PC-9 (cell line): ENCODE measurements at regions not wholly inside any gene's neighbourhood (a gene's known extent, or its start where the extent isn't known, plus 50 kb on each side); places are given as distances from the start of the nearest gene placed in this dataset.

Experiments
- BruUV-seq: library from RNA; stranded (reverse); fragments of 400-500 nt; replicated peaks from 2 replicates; lab custom pipeline; 2021; lab: Mats Ljungman, UMichigan
- CTCF ChIA-PET: fragments of 300-600 bp; sonication (Branson Sonifier 250); formaldehyde crosslinking; loops from one replicate; lab custom pipeline; 2022; ENCODE audit warnings: antibody characterized with exemption; lab: Charles Lee
- POLR2A ChIA-PET: fragments of 300-600 bp; sonication (Branson Sonifier 250); formaldehyde crosslinking; loops from one replicate; lab custom pipeline; 2022; ENCODE audit warnings: antibody characterized with exemption; ENCODE audit not compliant: unreplicated experiment; lab: Charles Lee
- DNase-seq, 2 experiments: peaks; one replicate each; pipeline versions ENCODE4 v3.0.0 to v3.0.0-alpha.2; 2015 to 2022; ENCODE audit warnings: mixed read lengths in 1 of 2
- H2AFZ ChIP-seq: fragments of 200-600 bp; sonication (generic); 2 replicates; pipeline ENCODE4 v1.8.1; 2017; ENCODE audit warnings: antibody characterized with exemption
- H3F3A ChIP-seq: fragments of 200-600 bp; sonication (generic); 2 replicates; pipeline ENCODE4 v1.8.1; 2017; ENCODE audit warnings: antibody characterized with exemption, mild to moderate bottlenecking, low read depth; ENCODE audit not compliant: insufficient read depth
- H3K27ac ChIP-seq: fragments of 200-600 bp; sonication (generic); 2 replicates; pipeline ENCODE4 v1.6.1; 2016; ENCODE audit warnings: mixed run types
- H3K27me3 ChIP-seq: fragments of 200-600 bp; sonication (generic); 2 replicates; pipeline ENCODE4 v1.6.1; 2016; ENCODE audit warnings: low read depth, mixed run types; ENCODE audit not compliant: insufficient read depth
- H3K36me3 ChIP-seq: fragments of 200-600 bp; sonication (generic); 2 replicates; pipeline ENCODE4 v1.6.1; 2016; ENCODE audit warnings: low read depth, mixed run types
- H3K4me1 ChIP-seq: fragments of 200-600 bp; sonication (generic); replicated peaks from 2 replicates; pipeline ENCODE4 v1.6.1; 2016; ENCODE audit warnings: mixed run types; ENCODE audit not compliant: insufficient read depth
- H3K4me2 ChIP-seq: fragments of 200-600 bp; sonication (generic); 2 replicates; pipeline ENCODE4 v1.6.1; 2017; ENCODE audit warnings: mixed run types
- H3K4me3 ChIP-seq: fragments of 200-600 bp; sonication (generic); 2 replicates; pipeline ENCODE4 v1.6.1; 2016; ENCODE audit warnings: mixed run types
- H3K79me2 ChIP-seq: fragments of 200-600 bp; sonication (generic); 2 replicates; pipeline ENCODE4 v1.6.1; 2017; ENCODE audit warnings: low read depth, mixed run types
- H3K9me2 ChIP-seq: fragments of 200-600 bp; sonication (generic); 2 replicates; pipeline ENCODE4 v1.8.1; 2017; ENCODE audit warnings: mild to moderate bottlenecking; ENCODE audit not compliant: insufficient read depth
- H3K9me3 ChIP-seq: fragments of 200-600 bp; sonication (generic); 2 replicates; pipeline ENCODE4 v1.8.1; 2016; ENCODE audit warnings: low read depth; ENCODE audit not compliant: insufficient read depth
- H4K20me1 ChIP-seq: fragments of 200-600 bp; sonication (generic); 2 replicates; pipeline ENCODE4 v1.8.1; 2017; ENCODE audit not compliant: insufficient read depth
- EZH2 ChIP-seq: fragments of 200-600 bp; sonication (generic); IDR thresholded peaks from 2 replicates; pipeline ENCODE4 v1.8.0; 2017; ENCODE audit warnings: antibody characterized with exemption, low read depth
- intact Hi-C: fragments of 100-400 bp; cut with micrococcal nuclease; formaldehyde crosslinking; loops from one replicate; pipeline ENCODE4 v1.10.0; 2022; ENCODE audit not compliant: unreplicated experiment
- TF ChIP-seq, protein P1 (sequence below): fragments of 200-600 bp; sonication (generic); conservative IDR thresholded peaks from 2 replicates; pipeline ENCODE4 v1.6.1; 2017; ENCODE audit warnings: mixed run types, antibody characterized with exemption, mild to moderate bottlenecking, moderate library complexity

- Histone ChIP-seq H3K9me3 (no peaks in the 10 kb centered on the region), H3K27me3 (peaks cover 81% of the 10 kb centered on the region), H4K20me1 (no peaks in the 10 kb centered on the region), H3K4me3 (no peak overlapping the region), H3K4me1 (no peaks in the 10 kb centered on the region), H3K36me3 (no peaks in the 10 kb centered on the region), H3K79me2 (no peaks in the 10 kb centered on the region), H3K4me2 (no peak overlapping the region), H2AFZ (no peak overlapping the region), H3K9me2 (no peaks in the 10 kb centered on the region), H3K27ac (no peak overlapping the region), H3F3A (no peaks in the 10 kb centered on the region)
- DNase-seq, result no peak
- no peak for TF ChIP-seq EZH2
- TF ChIP-seq, protein P1, sequence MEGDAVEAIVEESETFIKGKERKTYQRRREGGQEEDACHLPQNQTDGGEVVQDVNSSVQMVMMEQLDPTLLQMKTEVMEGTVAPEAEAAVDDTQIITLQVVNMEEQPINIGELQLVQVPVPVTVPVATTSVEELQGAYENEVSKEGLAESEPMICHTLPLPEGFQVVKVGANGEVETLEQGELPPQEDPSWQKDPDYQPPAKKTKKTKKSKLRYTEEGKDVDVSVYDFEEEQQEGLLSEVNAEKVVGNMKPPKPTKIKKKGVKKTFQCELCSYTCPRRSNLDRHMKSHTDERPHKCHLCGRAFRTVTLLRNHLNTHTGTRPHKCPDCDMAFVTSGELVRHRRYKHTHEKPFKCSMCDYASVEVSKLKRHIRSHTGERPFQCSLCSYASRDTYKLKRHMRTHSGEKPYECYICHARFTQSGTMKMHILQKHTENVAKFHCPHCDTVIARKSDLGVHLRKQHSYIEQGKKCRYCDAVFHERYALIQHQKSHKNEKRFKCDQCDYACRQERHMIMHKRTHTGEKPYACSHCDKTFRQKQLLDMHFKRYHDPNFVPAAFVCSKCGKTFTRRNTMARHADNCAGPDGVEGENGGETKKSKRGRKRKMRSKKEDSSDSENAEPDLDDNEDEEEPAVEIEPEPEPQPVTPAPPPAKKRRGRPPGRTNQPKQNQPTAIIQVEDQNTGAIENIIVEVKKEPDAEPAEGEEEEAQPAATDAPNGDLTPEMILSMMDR, result no peak
- BruUV-seq, result no TSS peak
- intact Hi-C loops, result no loop called here
- CTCF ChIA-PET, result no interaction called here
- POLR2A ChIA-PET, result no interaction called here
Observed at GRCh38 chr18:78074400-78075020, 824.9 kb downstream of the GALR1 start.

DNA sequence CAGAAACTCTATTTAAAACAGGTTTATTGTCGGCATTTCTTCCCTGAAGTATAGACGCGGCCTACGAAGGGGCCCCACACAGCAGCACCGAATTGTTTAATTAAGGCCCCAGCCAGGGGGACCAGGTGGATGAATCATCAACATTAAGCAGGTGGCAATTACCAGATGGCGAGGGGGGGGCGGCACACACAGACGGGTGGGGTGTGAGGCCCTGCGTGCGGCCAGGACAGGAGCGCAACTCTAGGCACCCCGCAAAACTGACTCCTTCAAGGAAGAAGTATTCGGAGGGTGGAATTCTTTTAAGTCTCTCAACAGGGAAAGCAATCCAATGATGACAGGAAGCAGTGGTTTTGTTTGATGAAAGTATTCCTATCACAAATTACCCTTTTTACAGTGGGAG is 830.4 kb downstream of the GALR1 start:
- no peak overlapping the region for H2AFZ ChIP-seq
- no peaks in the 10 kb centered on the region for H3K36me3 ChIP-seq
- no peaks in the 10 kb centered on the region for H3K9me2 ChIP-seq
- H3K4me2 ChIP-seq, result no peak overlapping the region
- TF ChIP-seq, protein P1, result no peak
- no peak for TF ChIP-seq EZH2
- H3K9me3 ChIP-seq, result no peaks in the 10 kb centered on the region
- H3K27me3 ChIP-seq, result peaks cover 74% of the 10 kb centered on the region
- POLR2A ChIA-PET, result no interaction called here
- intact Hi-C loops, result no loop called here
- H3K79me2 ChIP-seq, result no peaks in the 10 kb centered on the region
- no peak overlapping the region for H3K4me3 ChIP-seq
- CTCF ChIA-PET, result no interaction called here
- H4K20me1 ChIP-seq, result no peaks in the 10 kb centered on the region
- no TSS peak for BruUV-seq
- H3K4me1 ChIP-seq, result no peaks in the 10 kb centered on the region
- no peak for DNase-seq
- H3F3A ChIP-seq, result no peaks in the 10 kb centered on the region
- H3K27ac ChIP-seq, result no peak overlapping the region

DNA sequence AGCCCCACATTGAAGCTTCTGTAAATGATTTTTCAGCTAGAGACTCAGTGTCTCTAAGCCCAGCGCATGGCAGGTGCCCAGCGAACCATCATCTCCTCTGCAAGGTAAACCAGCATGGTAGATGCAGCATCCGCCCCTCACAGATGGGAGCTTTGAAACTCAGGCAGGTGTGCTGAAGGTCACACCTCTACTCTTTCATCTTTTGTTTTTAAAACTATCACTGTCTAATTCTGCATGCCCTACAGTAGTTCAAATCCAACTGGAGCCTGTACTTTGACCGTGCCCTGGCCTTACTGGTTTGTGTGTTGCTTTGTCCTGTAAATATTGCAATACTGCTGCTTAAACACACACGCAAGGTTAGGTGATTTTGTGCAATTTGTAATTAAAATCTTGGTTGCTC is 831.1 kb downstream of the GALR1 start:
- POLR2A ChIA-PET, result no interaction called here
- BruUV-seq, result no TSS peak
- no peaks in the 10 kb centered on the region for H3K36me3 ChIP-seq

More for the DNA sequence above, 831.1 kb downstream of the GALR1 start:
- intact Hi-C loops, result no loop called here
- Histone ChIP-seq H3F3A (no peaks in the 10 kb centered on the region), H3K79me2 (no peaks in the 10 kb centered on the region), H3K27me3 (peaks cover 74% of the 10 kb centered on the region), H3K4me1 (no peaks in the 10 kb centered on the region), H3K4me3 (no peak overlapping the region), H4K20me1 (no peaks in the 10 kb centered on the region), H2AFZ (no peak overlapping the region), H3K27ac (no peak overlapping the region), H3K9me3 (no peaks in the 10 kb centered on the region), H3K9me2 (no peaks in the 10 kb centered on the region), H3K4me2 (no peak overlapping the region)
- no peak for TF ChIP-seq EZH2
- TF ChIP-seq, protein P1, result no peak
- CTCF ChIA-PET, result no interaction called here
- DNase-seq, result no peak
